GM18498 (cell line): ENCODE measurements at regions not wholly inside any gene's neighbourhood (a gene's known extent, or its start where the extent isn't known, plus 50 kb on each side); places are given as distances from the start of the nearest gene placed in this dataset.
"Not testable (repeated sequence)": the region's sequence is repeated elsewhere in the genome, so short reads cannot be mapped to it uniquely, and the experiment has no call there.

Experiments
- ATAC-seq: cut with Tn5 transposase; IDR thresholded peaks from one replicate; pipeline ENCODE4 v1.9.1; 2021; ENCODE audit warnings: mild to moderate bottlenecking, moderate library complexity; ENCODE audit not compliant: unreplicated experiment

GRCh38 chr12:40431169-40431568, 206.4 kb downstream of the LRRK2 start:
- ATAC-seq = no peak

GRCh38 chr12:40435251-40435650, 210.5 kb downstream of the LRRK2 start:
- ATAC-seq = no peak

DNA sequence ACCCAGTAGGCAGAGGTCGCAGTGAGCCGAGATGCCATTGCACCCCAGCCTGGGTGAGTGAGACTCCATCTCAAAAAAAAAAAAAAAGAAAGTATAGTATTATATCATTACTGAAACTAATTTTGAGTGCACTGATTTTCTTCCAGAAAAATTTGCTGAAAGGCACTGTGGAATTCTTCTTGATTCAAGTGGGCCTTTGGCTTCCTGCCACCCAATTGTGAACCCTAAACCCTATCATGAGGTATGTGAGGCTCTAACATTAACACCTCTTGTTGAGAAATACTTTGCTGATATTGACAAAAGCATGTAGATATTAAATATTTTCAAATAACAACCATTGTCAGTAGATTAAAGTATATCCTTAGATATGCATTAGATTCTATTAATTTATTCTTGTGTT, 211.2 kb downstream of the LRRK2 start:
- no peak for ATAC-seq

DNA sequence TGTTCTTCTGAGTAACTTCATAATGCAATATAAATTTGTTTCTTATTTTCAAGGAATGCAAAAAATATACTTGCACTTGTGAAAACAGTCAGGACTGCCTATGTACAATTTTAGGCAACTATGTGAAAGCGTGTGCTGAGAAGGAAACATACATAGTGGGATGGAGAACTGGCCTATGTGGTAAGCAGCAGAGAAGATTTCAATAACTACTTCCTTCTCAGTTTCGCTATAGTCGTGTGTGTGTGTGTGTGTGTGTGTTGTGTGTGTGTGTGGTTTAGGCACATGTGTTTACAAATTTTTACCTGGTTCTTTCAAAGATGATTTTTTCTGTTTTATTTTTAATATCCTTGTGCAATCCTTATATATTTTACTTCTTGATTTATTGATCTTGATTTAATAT, 211.8 kb downstream of the LRRK2 start:
- ATAC-seq = peak; percentile 68

- no peak for ATAC-seq
Measured at GRCh38 chr12:40439771-40440492, 215.1 kb downstream of the LRRK2 start.

DNA sequence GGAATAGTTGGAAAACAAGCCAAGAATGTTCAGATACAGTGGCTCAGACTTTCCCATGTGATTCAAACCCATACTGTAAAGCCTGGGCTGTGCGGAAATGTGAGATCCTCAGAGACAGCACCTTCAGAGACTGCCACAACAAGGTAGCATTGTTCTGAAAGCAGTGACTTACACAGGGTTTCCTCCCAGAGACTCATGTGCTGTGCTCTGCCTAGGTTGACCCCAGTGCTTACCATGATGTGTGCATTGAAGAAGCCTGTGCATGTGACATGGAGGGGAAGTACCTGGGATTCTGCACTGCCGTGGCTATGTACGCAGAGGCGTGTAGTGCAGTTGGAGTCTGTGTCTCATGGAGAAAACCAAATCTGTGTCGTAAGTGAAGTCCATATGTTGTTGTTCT, 219.4 kb downstream of the LRRK2 start:
- ATAC-seq = no peak

DNA sequence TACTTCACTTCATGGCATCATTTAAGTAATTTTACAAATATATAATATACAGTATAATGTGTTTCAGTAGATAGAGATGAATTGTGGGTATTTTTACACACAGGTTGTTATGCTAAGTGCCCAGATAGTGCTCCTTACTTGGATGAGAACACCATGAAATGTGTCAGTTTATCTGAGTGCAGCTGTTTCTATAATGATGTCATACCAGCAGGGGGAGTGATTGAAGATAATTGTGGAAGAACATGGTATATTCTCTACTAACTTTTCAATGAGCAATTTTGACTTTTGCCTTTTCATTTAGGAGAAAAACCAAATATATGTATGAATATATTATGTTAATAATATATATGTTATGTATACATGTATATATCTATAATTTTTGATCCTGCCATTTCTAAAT, 221.6 kb downstream of the LRRK2 start:
- ATAC-seq = peak; percentile 73

GRCh38 chr12:40448523-40448922, 223.7 kb downstream of the LRRK2 start:
- not testable (repeated sequence) for ATAC-seq

- ATAC-seq = no peak
Measured at GRCh38 chr12:40451661-40452060, 226.9 kb downstream of the LRRK2 start.

GRCh38 chr12:40464121-40464520, 228.1 kb upstream of the CNTN1 start:
- no peak for ATAC-seq

DNA sequence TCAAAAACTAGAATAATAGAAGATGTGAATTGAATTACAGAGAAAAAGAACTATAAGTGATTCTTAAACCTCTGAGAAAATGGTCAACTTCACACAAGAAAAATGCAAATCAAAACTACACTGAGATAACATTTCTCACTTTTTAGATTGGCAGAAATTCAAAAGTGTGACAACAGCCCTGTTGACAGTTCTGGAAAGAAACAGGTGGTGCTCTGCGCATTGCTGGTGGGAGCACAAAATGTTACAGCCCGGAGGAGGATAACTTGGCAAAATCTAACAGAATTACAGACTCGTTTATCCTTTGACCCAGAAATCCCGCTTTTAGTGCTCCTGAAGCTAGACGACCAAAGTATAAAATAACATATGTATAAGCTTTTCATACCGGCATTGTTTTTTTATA, 222.5 kb upstream of the CNTN1 start:
- ATAC-seq = no peak

DNA sequence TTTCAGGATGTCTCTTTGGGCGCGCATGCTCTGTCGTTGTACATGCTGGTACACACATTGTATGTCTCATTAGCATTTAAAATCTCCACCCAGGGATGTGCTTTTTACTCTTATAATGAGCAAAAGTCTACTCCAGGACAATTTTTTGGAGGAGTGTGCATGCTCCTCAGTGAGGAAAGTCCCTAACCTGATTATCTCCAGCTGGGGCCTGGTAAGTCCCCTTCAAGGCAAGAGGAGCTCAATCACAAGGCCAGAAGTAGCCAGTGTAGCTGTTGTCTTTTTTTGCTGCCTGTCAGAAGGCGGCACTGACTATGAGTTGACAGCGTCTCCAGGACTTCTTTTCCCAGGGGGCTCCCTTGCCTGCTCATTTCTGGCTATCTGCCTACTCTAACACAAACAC, 218.3 kb upstream of the CNTN1 start:
- ATAC-seq = no peak

- ATAC-seq = no peak
Measured at GRCh38 chr12:40474630-40475029, 217.6 kb upstream of the CNTN1 start.

DNA sequence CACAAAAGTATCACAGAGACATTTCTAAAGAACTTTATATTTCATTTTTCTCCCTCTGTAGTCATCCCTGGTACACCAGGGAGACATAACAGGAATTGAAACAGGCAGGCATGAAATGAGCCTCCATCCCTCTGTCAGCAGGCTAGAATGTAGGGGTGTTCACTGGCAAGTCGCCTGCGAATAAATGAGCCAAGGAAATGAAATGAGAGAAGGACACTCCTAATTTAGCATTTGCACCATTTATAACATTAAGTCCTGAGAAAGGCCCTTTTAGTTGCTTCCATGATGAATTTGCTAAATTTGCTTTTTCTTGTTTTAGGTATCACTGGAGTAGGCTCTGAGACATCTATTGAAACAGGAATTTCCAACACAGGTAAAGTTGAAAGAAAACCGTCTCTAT, 192.4 kb upstream of the CNTN1 start:
- ATAC-seq = no peak

- no peak for ATAC-seq
Measured at GRCh38 chr12:40502322-40502721, 189.9 kb upstream of the CNTN1 start.

DNA sequence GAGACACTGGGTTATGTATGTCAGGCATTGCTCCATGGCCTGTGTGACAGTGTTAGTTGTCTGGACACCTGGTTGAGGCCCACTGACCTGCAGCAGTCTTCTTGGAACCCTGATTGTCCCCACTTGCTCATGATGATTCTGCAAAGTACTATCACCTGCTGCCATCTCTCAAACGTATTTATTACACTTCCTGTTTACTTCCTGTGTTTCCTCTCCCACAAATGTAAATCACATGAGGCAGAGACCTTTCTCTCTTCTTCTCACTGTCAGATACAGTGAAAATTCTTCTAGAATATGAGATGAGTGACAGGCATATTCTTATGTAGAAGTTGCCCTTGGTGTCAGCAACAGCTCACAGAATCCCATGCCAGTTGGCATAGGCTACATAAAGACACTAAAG, 186.9 kb upstream of the CNTN1 start:
- no peak for ATAC-seq

GRCh38 chr12:40508421-40508820, 183.8 kb upstream of the CNTN1 start:
- no peak for ATAC-seq

DNA sequence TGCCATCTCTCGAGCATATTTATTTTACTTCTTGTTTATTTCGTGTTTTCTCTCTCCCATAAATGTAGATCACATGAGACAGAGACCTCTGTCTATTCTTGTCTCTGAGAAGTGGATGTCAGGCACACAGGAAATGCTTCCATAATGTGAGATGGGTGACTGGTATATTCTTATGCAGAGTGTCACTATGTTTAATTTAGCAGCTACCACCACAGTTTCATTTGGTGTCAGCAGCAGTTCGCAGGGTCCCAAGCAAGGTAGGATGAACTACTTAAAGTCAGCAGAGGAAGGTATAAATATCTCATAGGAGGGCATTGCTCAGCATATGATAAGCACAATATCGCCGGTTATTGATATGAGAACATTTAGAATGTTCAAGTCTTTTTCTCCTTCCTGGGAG, 180.9 kb upstream of the CNTN1 start:
- no peak for ATAC-seq

DNA sequence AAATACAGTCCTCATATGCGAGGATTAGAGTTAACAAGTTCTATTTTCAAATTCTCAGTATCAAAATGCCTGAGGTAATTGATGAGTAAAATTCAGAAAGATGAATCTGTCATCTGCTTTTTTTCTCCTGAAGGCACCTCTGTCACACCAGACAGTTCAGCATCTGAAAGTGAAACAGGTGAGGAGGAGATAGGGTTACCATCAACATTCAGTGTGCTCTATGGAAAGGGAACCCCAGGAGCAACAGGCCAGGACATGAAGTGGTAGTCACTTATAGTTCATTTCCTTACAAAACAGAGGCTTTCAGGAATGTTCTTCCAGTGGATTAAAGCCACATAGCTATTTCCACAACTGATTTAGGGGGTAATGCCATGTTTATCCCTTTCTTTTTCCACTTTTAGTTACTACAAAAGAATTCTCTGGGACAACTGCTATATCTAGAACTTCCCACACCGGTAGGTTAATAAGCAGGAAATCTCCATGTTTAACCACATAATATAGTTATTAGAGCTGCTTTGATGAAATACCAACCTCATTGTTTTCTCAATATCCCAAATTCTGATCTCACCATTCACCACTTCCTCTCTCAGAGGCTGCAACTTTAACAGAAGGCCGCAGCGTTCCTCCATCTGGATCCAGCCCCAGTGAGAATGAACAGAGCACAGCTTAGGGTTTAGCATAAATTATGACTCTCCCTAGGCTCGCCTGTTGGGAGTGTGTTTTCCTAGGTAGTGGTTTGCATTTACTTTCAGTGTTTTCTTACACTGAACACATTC, 177.0 kb upstream of the CNTN1 start:
- ATAC-seq = peak; percentile 79

DNA sequence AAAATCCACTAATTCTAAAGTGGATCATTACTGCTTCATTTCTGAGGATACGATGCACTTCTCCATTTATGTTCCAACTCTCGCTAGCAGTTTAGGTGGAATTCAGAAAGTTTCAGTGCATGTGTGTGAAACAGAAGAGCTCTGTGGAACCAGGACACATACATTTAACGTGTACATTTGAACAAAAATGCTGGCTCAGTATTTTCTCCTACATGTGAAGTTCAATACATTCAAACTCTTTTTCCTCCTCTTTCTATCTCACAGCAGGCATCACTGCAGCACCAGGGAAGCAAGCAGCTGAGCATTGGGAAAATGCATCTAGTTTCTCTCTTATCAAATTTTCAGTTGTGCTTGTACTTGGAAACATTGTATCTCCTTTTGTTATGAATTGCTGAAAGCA, 169.4 kb upstream of the CNTN1 start:
- ATAC-seq = no peak

DNA sequence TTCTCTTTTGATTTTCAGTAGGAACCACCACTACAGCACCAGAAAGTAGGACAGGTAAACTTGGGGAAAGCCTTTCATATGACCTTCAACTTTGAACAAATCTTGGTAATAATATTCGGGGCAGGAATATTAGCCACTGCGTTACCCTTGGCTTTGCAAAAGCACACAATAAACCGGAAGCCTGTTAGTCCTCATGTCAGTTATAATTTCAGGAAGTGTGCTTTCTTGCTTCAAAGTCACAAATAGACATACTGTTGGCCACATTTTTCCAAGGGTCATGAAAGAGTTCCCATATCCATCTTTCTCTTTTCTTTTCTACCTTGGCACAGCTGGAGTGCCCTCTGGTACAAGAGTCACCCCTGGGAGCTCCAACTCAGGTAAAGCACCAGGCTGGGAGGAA, 167.2 kb upstream of the CNTN1 start:
- no peak for ATAC-seq

DNA sequence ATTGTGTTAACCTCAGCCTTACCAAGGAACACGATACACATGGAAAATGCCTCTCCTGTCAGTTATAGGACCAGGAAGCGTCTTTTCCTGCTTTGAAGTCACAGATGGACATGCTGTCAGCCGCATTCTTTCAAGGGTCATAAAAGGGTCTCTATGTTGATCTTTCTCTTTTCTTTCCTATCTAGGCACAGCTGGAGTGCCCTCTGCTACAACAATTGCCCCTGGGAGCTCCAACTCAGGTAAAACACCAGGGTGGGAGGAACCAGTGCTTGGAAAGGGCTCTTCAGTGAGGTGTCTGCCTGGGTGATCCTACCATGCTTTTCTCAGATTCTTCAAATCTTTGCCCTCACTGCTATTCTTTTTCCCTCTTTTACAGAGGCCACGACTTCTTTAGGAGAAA, 157.4 kb upstream of the CNTN1 start:
- ATAC-seq = no peak

GRCh38 chr12:40551466-40551865, 140.8 kb upstream of the CNTN1 start:
- ATAC-seq = no peak
